ENCODE measurements at regions not wholly inside any gene's neighbourhood (a gene's known extent, or its start where the extent isn't known, plus 50 kb on each side); places are given as distances from the start of the nearest gene placed in this dataset.

DNA sequence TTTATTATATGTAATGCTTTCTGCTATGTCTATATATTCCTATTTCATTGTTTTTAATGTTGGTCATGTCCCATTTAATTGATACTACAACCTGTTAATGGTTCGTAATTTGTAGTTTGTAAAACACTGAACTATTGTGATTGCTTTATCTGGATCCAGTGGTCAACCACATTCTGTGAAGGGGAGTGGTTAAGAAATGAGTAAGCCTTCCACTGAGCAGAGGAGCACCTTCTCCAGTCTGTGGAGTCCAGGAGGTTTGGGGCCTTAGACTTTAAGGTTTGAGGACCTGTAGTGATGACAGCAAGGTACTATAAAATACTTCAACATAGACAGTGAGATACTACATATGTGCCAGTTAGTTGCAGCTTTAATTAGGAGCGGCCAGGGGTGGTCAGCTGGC lies 67.7 kb upstream of the RAD23B start:
- H3K4me1 ChIP-seq: peaks cover 0 to 28% of the 10 kb centered on the region in 2 donors
- intact Hi-C loops (cut with DNase I): no loop called here
- H3K9me3 ChIP-seq: no peaks in the 10 kb centered on the region
- 88 to 91% methylated on average over 2 of the region's 2 CpGs for WGBS, 2 donors
- H3K4me3 ChIP-seq (replicated peaks in 1 of 3): no peak overlapping the region
- TF ChIP-seq POLR2A (IDR thresholded peaks at IDR 0.05): no peak
- TF ChIP-seq, protein P1, sequence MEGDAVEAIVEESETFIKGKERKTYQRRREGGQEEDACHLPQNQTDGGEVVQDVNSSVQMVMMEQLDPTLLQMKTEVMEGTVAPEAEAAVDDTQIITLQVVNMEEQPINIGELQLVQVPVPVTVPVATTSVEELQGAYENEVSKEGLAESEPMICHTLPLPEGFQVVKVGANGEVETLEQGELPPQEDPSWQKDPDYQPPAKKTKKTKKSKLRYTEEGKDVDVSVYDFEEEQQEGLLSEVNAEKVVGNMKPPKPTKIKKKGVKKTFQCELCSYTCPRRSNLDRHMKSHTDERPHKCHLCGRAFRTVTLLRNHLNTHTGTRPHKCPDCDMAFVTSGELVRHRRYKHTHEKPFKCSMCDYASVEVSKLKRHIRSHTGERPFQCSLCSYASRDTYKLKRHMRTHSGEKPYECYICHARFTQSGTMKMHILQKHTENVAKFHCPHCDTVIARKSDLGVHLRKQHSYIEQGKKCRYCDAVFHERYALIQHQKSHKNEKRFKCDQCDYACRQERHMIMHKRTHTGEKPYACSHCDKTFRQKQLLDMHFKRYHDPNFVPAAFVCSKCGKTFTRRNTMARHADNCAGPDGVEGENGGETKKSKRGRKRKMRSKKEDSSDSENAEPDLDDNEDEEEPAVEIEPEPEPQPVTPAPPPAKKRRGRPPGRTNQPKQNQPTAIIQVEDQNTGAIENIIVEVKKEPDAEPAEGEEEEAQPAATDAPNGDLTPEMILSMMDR (IDR thresholded peaks at IDR 0.05): no peak
- no peaks in the 10 kb centered on the region for H3K36me3 ChIP-seq
- H3K27me3 ChIP-seq: no peaks in the 10 kb centered on the region
- H3K27ac ChIP-seq: peak overlapping the region; percentile 13 to 72 (median 68)
- DNase-seq: no peak

DNA sequence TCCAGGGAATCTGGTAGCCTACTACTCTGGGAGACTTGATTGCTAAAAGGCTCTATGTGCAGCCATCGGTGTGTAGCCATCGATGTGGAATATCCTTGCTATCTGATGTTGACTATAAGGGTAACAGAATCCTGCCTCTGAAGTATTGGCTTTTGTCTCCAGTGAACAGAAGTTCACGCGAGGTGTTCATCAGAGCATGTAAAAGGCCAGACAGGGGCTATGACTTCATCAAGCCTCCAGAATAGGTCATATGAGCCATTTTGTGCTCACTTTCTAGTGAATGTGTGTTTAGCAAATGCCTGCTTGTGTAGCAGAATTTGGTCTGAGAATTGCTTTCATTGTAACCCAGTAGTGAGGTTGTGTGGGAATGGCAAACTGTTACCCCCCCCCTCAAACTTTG lies 66.8 kb upstream of the RAD23B start:
- TF ChIP-seq, protein P1 (IDR thresholded peaks at IDR 0.05): no peak
- TF ChIP-seq POLR2A (IDR thresholded peaks at IDR 0.05): no peak

DNA sequence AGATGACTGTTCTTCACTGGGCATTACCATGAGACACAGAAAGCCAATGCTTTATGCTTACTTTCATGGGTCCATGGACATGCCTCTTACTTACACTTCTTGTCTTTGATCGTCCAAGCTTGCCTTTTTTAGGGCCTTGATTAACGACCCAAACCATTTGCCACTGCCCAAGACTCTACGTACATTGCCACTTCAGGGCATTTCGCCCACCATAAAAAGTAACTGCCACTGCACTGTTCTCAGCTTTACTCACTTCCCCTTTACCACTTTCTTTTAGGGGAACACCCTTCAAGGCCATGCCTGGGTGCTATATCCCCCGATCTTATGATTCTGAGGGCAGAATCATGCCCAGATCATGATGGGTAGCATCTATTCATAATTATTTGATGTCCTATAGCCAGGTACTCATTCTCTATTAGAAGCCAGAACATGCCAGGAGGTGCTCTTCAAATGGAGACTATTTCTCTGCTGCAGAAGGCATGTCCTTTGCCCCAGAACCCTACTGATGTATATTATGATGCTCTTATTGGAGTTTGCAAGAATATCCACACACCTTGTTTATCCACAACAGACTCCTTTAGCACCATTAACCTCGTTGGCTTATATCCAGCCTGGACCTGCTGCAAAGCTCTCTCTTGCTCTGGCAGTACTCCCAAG lies 64.1 kb upstream of the RAD23B start:
- no peaks in the 10 kb centered on the region for H3K36me3 ChIP-seq
- 77 to 81% methylated on average over 6 of the region's 6 CpGs for WGBS, 2 donors
- intact Hi-C loops (cut with DNase I): no loop called here
- DNase-seq: peak in 1 of 2 donors; percentile 22
- TF ChIP-seq POLR2A (IDR thresholded peaks at IDR 0.05): no peak
- TF ChIP-seq, protein P1 (IDR thresholded peaks at IDR 0.05): no peak
- H3K9me3 ChIP-seq: no peaks in the 10 kb centered on the region
- H3K27ac ChIP-seq: no peak overlapping the region
- no peaks in the 10 kb centered on the region for H3K27me3 ChIP-seq
- H3K4me3 ChIP-seq (replicated peaks in 1 of 3): no peak overlapping the region
- H3K4me1 ChIP-seq: peaks cover 0 to 18% of the 10 kb centered on the region in 2 donors

More for the DNA sequence above, 66.8 kb upstream of the RAD23B start:
- Histone ChIP-seq H3K4me1 (peaks cover 0 to 28% of the 10 kb centered on the region in 2 donors), H3K27ac (no peak overlapping the region), H3K36me3 (no peaks in the 10 kb centered on the region), H3K27me3 (no peaks in the 10 kb centered on the region), H3K9me3 (no peaks in the 10 kb centered on the region), H3K4me3 (replicated peaks in 1 of 3) (no peak overlapping the region)
- 74 to 77% methylated on average over 4 of the region's 4 CpGs for WGBS, 2 donors
- DNase-seq: no peak
- intact Hi-C loops (cut with DNase I): no loop called here

DNA sequence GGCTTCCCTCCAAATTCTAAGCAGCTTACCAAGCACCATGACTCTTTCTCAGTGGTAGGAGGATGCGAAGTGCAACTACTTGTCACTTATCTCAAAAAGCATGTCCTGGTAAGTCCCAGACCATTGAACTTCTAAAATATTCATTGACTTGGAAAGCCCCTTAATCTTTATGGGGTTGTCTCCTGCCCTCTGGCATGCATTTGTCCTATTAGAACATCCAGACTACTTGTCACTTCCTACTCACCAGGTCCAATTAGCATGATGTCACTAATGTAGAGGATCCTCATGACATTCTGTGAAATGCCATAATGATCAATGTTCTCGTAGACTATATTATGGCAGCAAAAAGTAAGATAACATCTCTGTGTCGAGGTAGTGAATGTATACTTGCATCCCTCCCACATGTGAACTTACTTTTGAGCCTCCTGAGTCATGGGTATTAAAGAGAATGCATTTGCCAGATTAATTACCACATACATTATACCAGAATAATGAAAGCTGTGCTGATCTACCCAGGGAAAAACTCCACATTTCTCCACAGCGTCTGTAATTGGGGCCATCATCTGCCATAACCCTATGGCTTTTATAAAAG lies 63.5 kb upstream of the RAD23B start:
- 88 to 89% methylated on average over 4 of the region's 4 CpGs for WGBS, 2 donors
- no peak overlapping the region for H3K27ac ChIP-seq
- H3K4me3 ChIP-seq (replicated peaks in 1 of 3): no peak overlapping the region
- no peaks in the 10 kb centered on the region for H3K27me3 ChIP-seq
- H3K4me1 ChIP-seq: peaks cover 0 to 12% of the 10 kb centered on the region in 2 donors
- intact Hi-C loops (cut with DNase I): no loop called here
- no peaks in the 10 kb centered on the region for H3K36me3 ChIP-seq
- DNase-seq: no peak
- no peak for TF ChIP-seq POLR2A (IDR thresholded peaks at IDR 0.05)
- TF ChIP-seq, protein P1 (IDR thresholded peaks at IDR 0.05): no peak
- no peaks in the 10 kb centered on the region for H3K9me3 ChIP-seq

DNA sequence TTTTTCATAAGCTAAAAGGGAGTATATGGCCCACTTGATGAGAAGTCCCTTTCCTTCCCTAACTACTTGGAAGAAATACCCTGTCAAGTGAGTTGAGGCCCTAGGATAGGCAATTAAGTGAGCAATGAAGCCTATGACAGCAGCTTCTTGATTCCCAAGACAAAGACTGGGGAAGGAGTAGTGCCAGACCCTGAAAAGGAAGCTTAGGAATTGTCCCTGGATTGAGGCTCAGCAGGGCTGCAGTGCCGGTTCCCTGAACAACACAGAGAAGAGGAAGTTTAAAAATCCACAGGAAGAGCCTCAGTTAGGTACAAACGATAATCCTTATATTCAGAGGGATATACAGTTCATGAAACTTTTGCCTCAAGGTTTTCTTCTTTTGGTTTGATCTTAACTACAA lies 61.8 kb upstream of the RAD23B start:
- intact Hi-C loops (cut with DNase I): no loop called here
- 55% methylated on average over 2 of the region's 2 CpGs for WGBS, 2 donors
- Histone ChIP-seq H3K4me3 (replicated peaks in 1 of 3) (no peak overlapping the region), H3K36me3 (no peaks in the 10 kb centered on the region), H3K4me1 (peaks cover 0 to 4% of the 10 kb centered on the region in 2 donors), H3K27ac (no peak overlapping the region), H3K9me3 (no peaks in the 10 kb centered on the region), H3K27me3 (no peaks in the 10 kb centered on the region)
- DNase-seq: no peak
- no peak for TF ChIP-seq POLR2A (IDR thresholded peaks at IDR 0.05)
- TF ChIP-seq, protein P1 (IDR thresholded peaks at IDR 0.05): no peak

All from thyroid gland (tissue), 4 donors.